Spleen (tissue), 7 donors: ENCODE measurements at regions not wholly inside any gene's neighbourhood (a gene's known extent, or its start where the extent isn't known, plus 50 kb on each side); places are given as distances from the start of the nearest gene placed in this dataset.

ENCODE experiments used
- POLR2A ChIP-seq, 3 donors: fragments of 450-650 bp; IDR thresholded peaks; one replicate each; pipeline ENCODE4 v1.5.1; 2017; ENCODE audit warnings: antibody characterized with exemption in 3 of 3, mild to moderate bottlenecking in 1 of 3
- POLR2AphosphoS5 ChIP-seq, 3 donors: sonication (generic); formaldehyde crosslinking; IDR thresholded peaks; one replicate each; pipeline ENCODE4 v1.5.1; 2017; ENCODE audit warnings: antibody characterized with exemption in 3 of 3
- TF ChIP-seq, protein P1 (sequence below), 11 experiments: fragments of 200-600 bp in 7 of 11; fragments of 450-650 bp in 4 of 11; sonication (generic) in 4 of 11; IDR thresholded peaks in 8 of 11; conservative IDR thresholded peaks in 3 of 11; 1 replicate in 7 of 11; 2 replicates in 4 of 11; pipeline versions ENCODE4 v1.4.0 to v1.8.0; 2016 to 2021; ENCODE audit warnings: antibody characterized with exemption in 11 of 11, inconsistent platforms in 4 of 11, mild to moderate bottlenecking in 1 of 11
- donor health status: DM: no; HTN: no; CAD: no; lungs with moderate emphysema.
- donor health status: DM: no; HTN: no; CAD: no.
- donor health status: DM: no; HTN: no; CAD: no.

DNA sequence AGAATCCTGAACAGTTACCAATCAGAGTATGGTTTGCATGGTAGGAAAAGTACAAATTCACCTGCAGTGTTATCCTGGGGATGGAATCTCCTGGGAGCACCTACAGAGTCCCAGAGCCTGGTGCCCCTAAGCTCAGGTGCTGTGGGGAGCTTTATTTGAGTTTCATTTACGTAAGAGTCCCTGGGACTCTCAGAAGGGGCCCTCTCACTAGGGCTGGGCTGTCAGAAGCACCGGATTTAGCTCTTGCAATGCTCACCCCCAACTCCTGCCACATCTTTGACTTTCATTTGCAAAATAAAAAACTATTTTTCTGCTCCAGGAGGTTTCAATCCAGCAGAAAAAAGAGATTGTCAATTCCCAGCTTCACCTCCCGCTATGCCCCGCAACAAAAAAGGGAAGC, 569.8 kb upstream of the B3GAT1 start:
- TF ChIP-seq, protein P1, sequence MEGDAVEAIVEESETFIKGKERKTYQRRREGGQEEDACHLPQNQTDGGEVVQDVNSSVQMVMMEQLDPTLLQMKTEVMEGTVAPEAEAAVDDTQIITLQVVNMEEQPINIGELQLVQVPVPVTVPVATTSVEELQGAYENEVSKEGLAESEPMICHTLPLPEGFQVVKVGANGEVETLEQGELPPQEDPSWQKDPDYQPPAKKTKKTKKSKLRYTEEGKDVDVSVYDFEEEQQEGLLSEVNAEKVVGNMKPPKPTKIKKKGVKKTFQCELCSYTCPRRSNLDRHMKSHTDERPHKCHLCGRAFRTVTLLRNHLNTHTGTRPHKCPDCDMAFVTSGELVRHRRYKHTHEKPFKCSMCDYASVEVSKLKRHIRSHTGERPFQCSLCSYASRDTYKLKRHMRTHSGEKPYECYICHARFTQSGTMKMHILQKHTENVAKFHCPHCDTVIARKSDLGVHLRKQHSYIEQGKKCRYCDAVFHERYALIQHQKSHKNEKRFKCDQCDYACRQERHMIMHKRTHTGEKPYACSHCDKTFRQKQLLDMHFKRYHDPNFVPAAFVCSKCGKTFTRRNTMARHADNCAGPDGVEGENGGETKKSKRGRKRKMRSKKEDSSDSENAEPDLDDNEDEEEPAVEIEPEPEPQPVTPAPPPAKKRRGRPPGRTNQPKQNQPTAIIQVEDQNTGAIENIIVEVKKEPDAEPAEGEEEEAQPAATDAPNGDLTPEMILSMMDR (IDR thresholded peaks at IDR 0.05 in 8 of 11, conservative IDR thresholded peaks at IDR 0.05 in 3 of 11), result no peak
- no peak for TF ChIP-seq POLR2A (IDR thresholded peaks at IDR 0.05)
- TF ChIP-seq POLR2AphosphoS5 (IDR thresholded peaks at IDR 0.05), result no peak
